Common myeloid progenitor, CD34-positive (primary cell): ENCODE measurements at regions not wholly inside any gene's neighbourhood (a gene's known extent, or its start where the extent isn't known, plus 50 kb on each side); places are given as distances from the start of the nearest gene placed in this dataset.
A peak's percentile ranks its signal among the peaks of the same experiment; 100 is the strongest.

ENCODE experiments used
- CTCF ChIA-PET: fragments of 350-600 bp; sonication (Branson Sonifier 250); formaldehyde crosslinking; loops from one replicate; lab custom pipeline; 2021; ENCODE audit warnings: antibody characterized with exemption; lab: Charles Lee
- POLR2A ChIA-PET: fragments of 350-600 bp; sonication (Branson Sonifier 250); formaldehyde crosslinking; loops from one replicate; lab custom pipeline; 2021; ENCODE audit warnings: antibody characterized with exemption; lab: Charles Lee
- DNase-seq, 3 donors: peaks; one replicate each; pipeline versions ENCODE4 v3.0.0 to v3.0.0-alpha.2; 2013
- H3K27ac ChIP-seq, 2 experiments: 1 replicate in 1 of 2; 2 replicates in 1 of 2; pipeline ENCODE4 v1.7.0; 2013; ENCODE audit warnings: inconsistent platforms in 2 of 2, low read length in 2 of 2, mild to moderate bottlenecking in 2 of 2, low read depth in 1 of 2, moderate library complexity in 1 of 2; ENCODE audit not compliant: severe bottlenecking in 2 of 2, insufficient read depth in 1 of 2, poor library complexity in 1 of 2
- H3K27me3 ChIP-seq, 5 experiments: replicated peaks in 2 of 5; 1 replicate in 3 of 5; 2 replicates in 2 of 5; pipeline versions ENCODE4 v1.6.1 to v1.7.0; 2013; ENCODE audit warnings: low read length in 4 of 5, mild to moderate bottlenecking in 2 of 5, moderate library complexity in 2 of 5, inconsistent platforms in 1 of 5; ENCODE audit not compliant: insufficient read depth in 5 of 5, control insufficient read depth in 4 of 5
- H3K36me3 ChIP-seq, 4 experiments: 1 replicate in 2 of 4; 2 replicates in 2 of 4; pipeline versions ENCODE4 v1.6.1 to v1.7.0; 2013; ENCODE audit warnings: low read length in 3 of 4, control low read depth in 1 of 4, mild to moderate bottlenecking in 1 of 4; ENCODE audit not compliant: control insufficient read depth in 4 of 4, insufficient read depth in 4 of 4
- H3K4me1 ChIP-seq, 4 experiments: 1 replicate in 3 of 4; 2 replicates in 1 of 4; pipeline versions ENCODE4 v1.6.1 to v1.7.1; 2013; ENCODE audit warnings: low read length in 3 of 4, mild to moderate bottlenecking in 3 of 4, control low read depth in 1 of 4, inconsistent platforms in 1 of 4, moderate library complexity in 1 of 4; ENCODE audit not compliant: control insufficient read depth in 4 of 4, insufficient read depth in 4 of 4; ENCODE audit errors: control extremely low read depth in 1 of 4
- H3K4me3 ChIP-seq, 7 experiments: 1 replicate in 4 of 7; 2 replicates in 3 of 7; pipeline versions ENCODE4 v1.5.1 to v1.7.0; 2013; ENCODE audit warnings: mild to moderate bottlenecking in 7 of 7, low read length in 6 of 7, moderate library complexity in 6 of 7, inconsistent platforms in 2 of 7, low read depth in 2 of 7, control low read depth in 1 of 7; ENCODE audit not compliant: insufficient read depth in 4 of 7, control insufficient read depth in 1 of 7; ENCODE audit errors: extremely low read depth in 1 of 7
- H3K9me3 ChIP-seq, 5 experiments: 1 replicate in 4 of 5; 2 replicates in 1 of 5; pipeline versions ENCODE4 v1.6.1 to v1.7.1; 2013; ENCODE audit warnings: low read length in 4 of 5, mild to moderate bottlenecking in 2 of 5, inconsistent platforms in 1 of 5, low read depth in 1 of 5, moderate library complexity in 1 of 5; ENCODE audit not compliant: control insufficient read depth in 4 of 5, insufficient read depth in 2 of 5; ENCODE audit errors: control extremely low read depth in 1 of 5
- WGBS: methylation state at CpG from one replicate; pipeline ENCODE4 v1.1.5; 2013; ENCODE audit not compliant: insufficient coverage; 5-methylcytosine and 5-hydroxymethylcytosine counted together

DNA sequence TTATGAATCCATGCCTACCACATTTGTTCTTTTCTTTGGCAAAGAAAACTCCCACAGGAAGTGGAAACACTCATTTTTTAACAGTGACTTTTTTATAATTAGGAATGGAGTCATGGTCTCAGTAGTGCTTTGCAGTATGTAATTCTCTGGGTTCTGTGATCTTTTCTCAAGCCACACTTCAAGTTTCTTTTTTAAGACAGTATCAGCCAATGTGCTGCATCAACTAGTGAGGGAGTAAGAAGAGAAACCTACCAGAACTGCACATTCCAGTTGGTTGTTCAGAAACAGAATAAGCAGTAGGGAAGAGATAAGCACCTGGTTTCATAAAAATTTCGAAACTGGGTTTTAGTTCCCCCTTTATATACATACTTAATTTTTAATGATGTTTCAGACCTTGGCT lies 126.3 kb downstream of the FOXB1 start:
- peak in 2 of 3 donors; percentile 30 to 36 for DNase-seq
- Histone ChIP-seq H3K36me3 (no peaks in the 10 kb centered on the region), H3K4me1 (peaks cover 2 to 18% (median 11%) of the 10 kb centered on the region in 4 experiments), H3K27ac (no peak overlapping the region), H3K4me3 (no peak overlapping the region), H3K9me3 (no peaks in the 10 kb centered on the region), H3K27me3 (peaks cover 0 to 3% (median 0%) of the 10 kb centered on the region in 5 experiments)
- no CpG with 5 or more reads among the region's 1 CpG for WGBS
- ChIA-PET POLR2A (no interaction called here), CTCF (no interaction called here)

- CTCF ChIA-PET, result no interaction called here
- peaks cover 0 to 3% (median 0%) of the 10 kb centered on the region in 5 experiments for H3K27me3 ChIP-seq
- H3K9me3 ChIP-seq, result no peaks in the 10 kb centered on the region
- POLR2A ChIA-PET, result no interaction called here
- peaks cover 2 to 18% (median 11%) of the 10 kb centered on the region in 4 experiments for H3K4me1 ChIP-seq
- no peaks in the 10 kb centered on the region for H3K36me3 ChIP-seq
- 100% methylated on average over 1 of the region's 7 CpGs for WGBS
- no peak for DNase-seq
- H3K27ac ChIP-seq, result no peak overlapping the region
- H3K4me3 ChIP-seq, result no peak overlapping the region
These were observed 126.7 kb downstream of the FOXB1 start for GRCh38 chr15:60130821-60131220.

DNA sequence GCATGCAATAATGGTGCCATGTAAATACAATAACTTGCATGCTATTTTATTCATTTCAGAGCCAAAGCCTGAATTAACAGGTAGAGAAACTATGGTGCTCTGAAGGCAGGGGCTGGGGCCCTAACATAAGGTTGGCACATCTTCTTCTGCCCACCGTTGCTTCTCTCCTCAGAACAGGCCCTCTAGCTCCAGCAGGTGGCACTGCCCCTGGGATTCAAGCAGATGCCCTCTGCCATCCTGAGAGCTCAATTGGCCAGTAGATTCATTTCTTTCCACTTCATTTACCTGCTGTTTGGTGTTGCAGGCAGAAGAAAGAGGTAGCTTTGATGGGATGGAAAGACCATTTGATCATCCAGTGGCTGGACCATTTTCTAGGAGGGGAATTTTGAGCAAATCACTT lies 130.5 kb downstream of the FOXB1 start:
- ChIA-PET POLR2A (no interaction called here), CTCF (interaction anchor here (1.3 kb wide), 1 partner anchor 10 kb away, joined by 3 read pairs; no protein-coding TSS in a partner anchor)
- WGBS, result 50% methylated on average over 1 of the region's 1 CpG
- Histone ChIP-seq H3K27me3 (peaks cover 0 to 3% (median 0%) of the 10 kb centered on the region in 5 experiments), H3K36me3 (no peaks in the 10 kb centered on the region), H3K4me3 (no peak overlapping the region), H3K4me1 (peaks cover 0 to 3% (median 0%) of the 10 kb centered on the region in 4 experiments), H3K27ac (no peak overlapping the region), H3K9me3 (no peaks in the 10 kb centered on the region)
- peak; percentile 9 to 38 (median 28) for DNase-seq

GRCh38 chr15:60135961-60136360 lies 131.8 kb downstream of the FOXB1 start:
- 92% methylated on average over 1 of the region's 2 CpGs for WGBS
- no peak overlapping the region for H3K27ac ChIP-seq
- peaks cover 0 to 3% (median 0%) of the 10 kb centered on the region in 5 experiments for H3K27me3 ChIP-seq
- H3K9me3 ChIP-seq, result no peaks in the 10 kb centered on the region
- no peaks in the 10 kb centered on the region for H3K4me1 ChIP-seq
- POLR2A ChIA-PET, result no interaction called here
- H3K4me3 ChIP-seq, result no peak overlapping the region
- no peaks in the 10 kb centered on the region for H3K36me3 ChIP-seq
- CTCF ChIA-PET, result interaction anchor here (1.0 kb wide), 1 partner anchor 15 kb away, joined by 3 read pairs; no protein-coding TSS in a partner anchor
- DNase-seq, result no peak

- no peak overlapping the region for H3K27ac ChIP-seq
- CTCF ChIA-PET, result interaction anchor here (0.7 to 0.9 kb wide), 2 partner anchors 11 to 308 kb away, joined by 3 read pairs; no protein-coding TSS in a partner anchor
These were observed 133.7 kb downstream of the FOXB1 start for GRCh38 chr15:60137711-60138396.

GRCh38 chr15:60138397-60138968 lies 134.4 kb downstream of the FOXB1 start:
- Histone ChIP-seq H3K27ac (no peak overlapping the region), H3K27me3 (peaks cover 0 to 3% (median 0%) of the 10 kb centered on the region in 5 experiments), H3K4me1 (no peaks in the 10 kb centered on the region), H3K36me3 (no peaks in the 10 kb centered on the region), H3K9me3 (no peaks in the 10 kb centered on the region), H3K4me3 (no peak overlapping the region)
- DNase-seq, result no peak
- CTCF ChIA-PET, result interaction anchor here (0.9 kb wide), 1 partner anchor 309 kb away, joined by 3 read pairs; no protein-coding TSS in a partner anchor
- WGBS, result 79% methylated on average over 2 of the region's 3 CpGs
- POLR2A ChIA-PET, result no interaction called here

More at GRCh38 chr15:60137711-60138396, 133.7 kb downstream of the FOXB1 start:
- POLR2A ChIA-PET, result no interaction called here
- no peak for DNase-seq
- WGBS, result 100% methylated on average over 3 of the region's 5 CpGs
- H3K27me3 ChIP-seq, result peaks cover 0 to 3% (median 0%) of the 10 kb centered on the region in 5 experiments
- H3K4me1 ChIP-seq, result no peaks in the 10 kb centered on the region
- no peaks in the 10 kb centered on the region for H3K9me3 ChIP-seq
- no peaks in the 10 kb centered on the region for H3K36me3 ChIP-seq
- H3K4me3 ChIP-seq, result no peak overlapping the region

GRCh38 chr15:60152386-60152785 lies 148.3 kb downstream of the FOXB1 start:
- no peak overlapping the region for H3K4me3 ChIP-seq
- POLR2A ChIA-PET, result no interaction called here
- H3K4me1 ChIP-seq, result no peaks in the 10 kb centered on the region
- H3K9me3 ChIP-seq, result no peaks in the 10 kb centered on the region
- 100% methylated on average over 2 of the region's 4 CpGs for WGBS
- no peaks in the 10 kb centered on the region for H3K36me3 ChIP-seq
- CTCF ChIA-PET, result no interaction called here
- no peak for DNase-seq
- peaks cover 0 to 3% (median 0%) of the 10 kb centered on the region in 5 experiments for H3K27me3 ChIP-seq
- H3K27ac ChIP-seq, result no peak overlapping the region
